ENCODE measurements at regions not wholly inside any gene's neighbourhood (a gene's known extent, or its start where the extent isn't known, plus 50 kb on each side); places are given as distances from the start of the nearest gene placed in this dataset.

- WGBS, 2 experiments (ENCODE audit: insufficient coverage in 1 of 2, insufficient read length in 1 of 2): 90% methylated on average over 18 to 25 of the region's 25 CpGs
- no peaks in the 10 kb centered on the region for H3K36me3 ChIP-seq (ENCODE audit: control insufficient read depth, insufficient read depth, low read length)
- H3K27me3 ChIP-seq (ENCODE audit: control insufficient read depth, insufficient read depth, low read length, poor library complexity, severe bottlenecking): no peaks in the 10 kb centered on the region
- Mint-ChIP-seq H3K36me3 (ENCODE audit: low read depth) (no peaks in the 10 kb centered on the region), H3K9me3 (no peaks in the 10 kb centered on the region), H3K4me1 (peaks cover 3% of the 10 kb centered on the region), H3K27ac (peak overlapping the region; percentile 36), H3K4me3 (no peak overlapping the region), H3K27me3 (ENCODE audit: insufficient read depth) (peaks cover 8% of the 10 kb centered on the region)
- H3K4me3 ChIP-seq (ENCODE audit: low read length): no peak overlapping the region
- no peak for TF ChIP-seq CTCF (conservative IDR thresholded peaks at IDR 0.05)
- H3K9me3 ChIP-seq (ENCODE audit: control insufficient read depth, low read length): no peaks in the 10 kb centered on the region
- no peaks in the 10 kb centered on the region for H3K4me1 ChIP-seq (ENCODE audit: control insufficient read depth, insufficient read depth, low read length)
- H3K9ac ChIP-seq (ENCODE audit: extremely low read depth, low read length, poor library complexity, severe bottlenecking): no peak overlapping the region
- DNase-seq: peak; percentile 51
- no peak overlapping the region for H3K27ac ChIP-seq (ENCODE audit: low read depth, low read length)
Measured at GRCh38 chr11:129743112-129743815, 72.4 kb upstream of the TMEM45B start.

GRCh38 chr11:129747071-129747470 lies 68.6 kb upstream of the TMEM45B start:
- Histone ChIP-seq H3K4me3 (ENCODE audit: low read length) (no peak overlapping the region), H3K27ac (ENCODE audit: low read depth, low read length) (no peak overlapping the region), H3K9me3 (ENCODE audit: control insufficient read depth, low read length) (no peaks in the 10 kb centered on the region), H3K36me3 (ENCODE audit: control insufficient read depth, insufficient read depth, low read length) (no peaks in the 10 kb centered on the region), H3K9ac (ENCODE audit: extremely low read depth, low read length, poor library complexity, severe bottlenecking) (no peak overlapping the region), H3K27me3 (ENCODE audit: control insufficient read depth, insufficient read depth, low read length, poor library complexity, severe bottlenecking) (peaks cover 6% of the 10 kb centered on the region), H3K4me1 (ENCODE audit: control insufficient read depth, insufficient read depth, low read length) (no peaks in the 10 kb centered on the region)
- peaks cover 3% of the 10 kb centered on the region for H3K4me1 Mint-ChIP-seq
- H3K27ac Mint-ChIP-seq: no peak overlapping the region
- DNase-seq: no peak
- H3K9me3 Mint-ChIP-seq: no peaks in the 10 kb centered on the region
- WGBS, 2 experiments (ENCODE audit: insufficient coverage in 1 of 2, insufficient read length in 1 of 2): 90 to 95% methylated on average over 6 of the region's 6 CpGs
- H3K4me3 Mint-ChIP-seq: no peak overlapping the region
- H3K36me3 Mint-ChIP-seq (ENCODE audit: low read depth): no peaks in the 10 kb centered on the region
- no peak for TF ChIP-seq CTCF (conservative IDR thresholded peaks at IDR 0.05)
- H3K27me3 Mint-ChIP-seq (ENCODE audit: insufficient read depth): peaks cover 31% of the 10 kb centered on the region

GRCh38 chr11:129749141-129749540 lies 66.5 kb upstream of the TMEM45B start:
- Mint-ChIP-seq H3K9me3 (peaks cover 4% of the 10 kb centered on the region), H3K4me3 (no peak overlapping the region), H3K27ac (no peak overlapping the region), H3K27me3 (ENCODE audit: insufficient read depth) (peaks cover 31% of the 10 kb centered on the region), H3K36me3 (ENCODE audit: low read depth) (no peaks in the 10 kb centered on the region), H3K4me1 (no peaks in the 10 kb centered on the region)
- Histone ChIP-seq H3K36me3 (ENCODE audit: control insufficient read depth, insufficient read depth, low read length) (no peaks in the 10 kb centered on the region), H3K27me3 (ENCODE audit: control insufficient read depth, insufficient read depth, low read length, poor library complexity, severe bottlenecking) (peaks cover 6% of the 10 kb centered on the region), H3K27ac (ENCODE audit: low read depth, low read length) (no peak overlapping the region), H3K4me1 (ENCODE audit: control insufficient read depth, insufficient read depth, low read length) (no peaks in the 10 kb centered on the region), H3K9ac (ENCODE audit: extremely low read depth, low read length, poor library complexity, severe bottlenecking) (no peak overlapping the region), H3K4me3 (ENCODE audit: low read length) (no peak overlapping the region), H3K9me3 (ENCODE audit: control insufficient read depth, low read length) (peaks cover 5% of the 10 kb centered on the region)
- no peak for DNase-seq
- TF ChIP-seq CTCF (conservative IDR thresholded peaks at IDR 0.05): no peak
- 88 to 100% methylated on average over 2 to 5 of the region's 5 CpGs for WGBS, 2 experiments (ENCODE audit: insufficient coverage in 1 of 2, insufficient read length in 1 of 2)

Measured in endodermal cell (in vitro differentiated cells).